ENCODE measurements at regions not wholly inside any gene's neighbourhood (a gene's known extent, or its start where the extent isn't known, plus 50 kb on each side); places are given as distances from the start of the nearest gene placed in this dataset.

- no peak overlapping the region for H3K4me3 Mint-ChIP-seq
- no peak for TF ChIP-seq CTCF (IDR thresholded peaks at IDR 0.05)
- peaks cover 3% of the 10 kb centered on the region for H3K27me3 Mint-ChIP-seq (ENCODE audit: low read depth, poor library complexity)
Measured at GRCh38 chr2:149924028-149924427, 336.5 kb upstream of the MMADHC start.

GRCh38 chr2:149921911-149922616 is 334.5 kb upstream of the MMADHC start:
- no peak for TF ChIP-seq CTCF (IDR thresholded peaks at IDR 0.05)
- no peak overlapping the region for H3K4me3 Mint-ChIP-seq
- H3K9me3 Mint-ChIP-seq, result peaks cover 33% of the 10 kb centered on the region

More at GRCh38 chr2:149924028-149924427, 336.5 kb upstream of the MMADHC start:
- Mint-ChIP-seq H3K9me3 (peaks cover 20% of the 10 kb centered on the region), H3K4me1 (peaks cover 9% of the 10 kb centered on the region), H3K27ac (no peak overlapping the region), H3K36me3 (ENCODE audit: low read depth) (peaks cover 14% of the 10 kb centered on the region)
- no peak for DNase-seq

GRCh38 chr2:149920389-149920788 is 332.8 kb upstream of the MMADHC start:
- no peak for TF ChIP-seq CTCF (IDR thresholded peaks at IDR 0.05)
- peaks cover 35% of the 10 kb centered on the region for H3K9me3 Mint-ChIP-seq
- no peak overlapping the region for H3K4me3 Mint-ChIP-seq
- H3K27me3 Mint-ChIP-seq (ENCODE audit: low read depth, poor library complexity), result peaks cover under 1% of the 10 kb centered on the region
- H3K36me3 Mint-ChIP-seq (ENCODE audit: low read depth), result peaks cover 14% of the 10 kb centered on the region
- no peak for DNase-seq
- H3K27ac Mint-ChIP-seq, result no peak overlapping the region
- no peaks in the 10 kb centered on the region for H3K4me1 Mint-ChIP-seq

More at GRCh38 chr2:149921911-149922616, 334.5 kb upstream of the MMADHC start:
- peaks cover 14% of the 10 kb centered on the region for H3K36me3 Mint-ChIP-seq (ENCODE audit: low read depth)
- H3K27ac Mint-ChIP-seq, result no peak overlapping the region
- H3K27me3 Mint-ChIP-seq (ENCODE audit: low read depth, poor library complexity), result peaks cover 3% of the 10 kb centered on the region
- no peak for DNase-seq
- H3K4me1 Mint-ChIP-seq, result peaks cover 9% of the 10 kb centered on the region

- Mint-ChIP-seq H3K4me3 (no peak overlapping the region), H3K4me1 (no peaks in the 10 kb centered on the region), H3K9me3 (peaks cover 38% of the 10 kb centered on the region), H3K27ac (no peak overlapping the region), H3K27me3 (ENCODE audit: low read depth, poor library complexity) (peaks cover 2% of the 10 kb centered on the region), H3K36me3 (ENCODE audit: low read depth) (peaks cover 9% of the 10 kb centered on the region)
- TF ChIP-seq CTCF (IDR thresholded peaks at IDR 0.05), result no peak
- DNase-seq, result no peak
Measured at GRCh38 chr2:149915151-149915550, 327.6 kb upstream of the MMADHC start.

- Mint-ChIP-seq H3K4me1 (peaks cover 33% of the 10 kb centered on the region), H3K36me3 (ENCODE audit: low read depth) (no peaks in the 10 kb centered on the region), H3K27ac (peak overlapping the region; percentile 64), H3K4me3 (no peak overlapping the region), H3K27me3 (ENCODE audit: low read depth, poor library complexity) (peaks cover 4% of the 10 kb centered on the region), H3K9me3 (peaks cover 14% of the 10 kb centered on the region)
- DNase-seq, result no peak
- TF ChIP-seq CTCF (IDR thresholded peaks at IDR 0.05), result no peak
Measured at GRCh38 chr2:149908726-149909683, 321.4 kb upstream of the MMADHC start.

Data from nephron progenitor cell (in vitro differentiated cells).